H1 (cell line): ENCODE measurements at regions not wholly inside any gene's neighbourhood (a gene's known extent, or its start where the extent isn't known, plus 50 kb on each side); places are given as distances from the start of the nearest gene placed in this dataset.

ENCODE experiments used
- CTCF ChIA-PET: fragments of 300-600 bp; sonication (Branson Sonifier 250); formaldehyde crosslinking; loops from one replicate; lab custom pipeline; 2021; ENCODE audit not compliant: partially characterized antibody; lab: Charles Lee
- POLR2A ChIA-PET: fragments of 300-600 bp; sonication (Branson Sonifier 250); formaldehyde crosslinking; loops from one replicate; lab custom pipeline; 2021; ENCODE audit warnings: inconsistent platforms; ENCODE audit not compliant: partially characterized antibody; lab: Charles Lee
- DNase-seq, 2 experiments: peaks; one replicate each; pipeline versions ENCODE4 v3.0.0 to v3.0.0-alpha.2; 2010 to 2022; ENCODE audit warnings: low spot score in 2 of 2, low read depth in 1 of 2, mixed read lengths in 1 of 2
- FAIRE-seq: peaks from 2 replicates; lab custom pipeline; 2011; peaks lifted over from hg19 to GRCh38; lab: Jason Lieb, UNC
- H2AFZ ChIP-seq: 2 replicates; pipeline ENCODE4 v1.8.1; 2012; ENCODE audit warnings: low read length, inconsistent platforms
- H2AK5ac ChIP-seq: 2 replicates; pipeline ENCODE4 v1.6.1; 2013; ENCODE audit warnings: low read depth, low read length
- H2BK120ac ChIP-seq: replicated peaks from 2 replicates; pipeline ENCODE3; 2013; ENCODE audit warnings: low read depth, low read length, inconsistent platforms
- H2BK12ac ChIP-seq: 2 replicates; pipeline ENCODE4 v1.6.1; 2013; ENCODE audit warnings: low read depth, low read length
- H2BK15ac ChIP-seq: 2 replicates; pipeline ENCODE4 v1.6.1; 2013; ENCODE audit warnings: low read length
- H2BK20ac ChIP-seq: 2 replicates; pipeline ENCODE4 v1.6.1; 2013; ENCODE audit warnings: low read length
- H2BK5ac ChIP-seq: 2 replicates; pipeline ENCODE4 v1.6.1; 2013; ENCODE audit warnings: low read depth, low read length
- H3K14ac ChIP-seq: 2 replicates; pipeline ENCODE4 v1.6.1; 2013; ENCODE audit warnings: inconsistent platforms; ENCODE audit not compliant: insufficient read length
- H3K18ac ChIP-seq: 2 replicates; pipeline ENCODE4 v1.6.1; 2013; ENCODE audit warnings: low read length; ENCODE audit errors: extremely low read depth
- H3K23ac ChIP-seq: 2 replicates; pipeline ENCODE4 v1.6.1; 2013; ENCODE audit warnings: inconsistent platforms; ENCODE audit not compliant: insufficient read length
- H3K23me2 ChIP-seq: 2 replicates; pipeline ENCODE4 v1.6.1; 2013; ENCODE audit warnings: low read depth, low read length
- H3K27ac ChIP-seq: 2 replicates; pipeline ENCODE4 v1.6.1; 2011; ENCODE audit warnings: low read depth, low read length, inconsistent platforms
- H3K27me3 ChIP-seq, 4 experiments: replicated peaks in 1 of 4; 1 replicate in 1 of 4; 2 replicates in 3 of 4; pipeline versions ENCODE4 v1.6.1 to v1.8.1; 2011 to 2013; ENCODE audit warnings: low read length in 3 of 4, mild to moderate bottlenecking in 3 of 4, inconsistent platforms in 2 of 4, mixed read lengths in 2 of 4, moderate library complexity in 1 of 4; ENCODE audit not compliant: control insufficient read depth in 3 of 4, insufficient read depth in 3 of 4; ENCODE audit errors: extremely low read depth in 1 of 4
- H3K36me3 ChIP-seq, 4 experiments: 2 replicates each; pipeline versions ENCODE4 v1.6.1 to v1.8.1; 2011 to 2013; ENCODE audit warnings: mild to moderate bottlenecking in 4 of 4, low read length in 3 of 4, moderate library complexity in 2 of 4, control low read depth in 1 of 4, inconsistent platforms in 1 of 4; ENCODE audit not compliant: insufficient read depth in 4 of 4, control insufficient read depth in 2 of 4
- H3K4ac ChIP-seq: replicated peaks from 2 replicates; pipeline ENCODE3; 2013; ENCODE audit warnings: low read length, low read depth, mixed read lengths, inconsistent platforms; ENCODE audit not compliant: insufficient read length
- H3K4me1 ChIP-seq, 4 experiments: replicated peaks in 1 of 4; 1 replicate in 1 of 4; 2 replicates in 3 of 4; pipeline versions ENCODE4 v1.6.1 to v1.8.1; 2011 to 2013; ENCODE audit warnings: low read length in 3 of 4, inconsistent platforms in 2 of 4, mixed read lengths in 1 of 4; ENCODE audit not compliant: insufficient read depth in 4 of 4, control insufficient read depth in 3 of 4
- H3K4me2 ChIP-seq, 2 experiments: 2 replicates each; pipeline versions ENCODE4 v1.6.1 to v1.8.1; 2011 to 2013; ENCODE audit warnings: low read depth in 2 of 2, low read length in 2 of 2, control low read depth in 1 of 2, inconsistent platforms in 1 of 2, mild to moderate bottlenecking in 1 of 2; ENCODE audit not compliant: insufficient read depth in 1 of 2
- H3K4me3 ChIP-seq, 4 experiments: fragments of 200-600, 300-600 bp in 1 of 4; sonication (generic), shearing (Covaris generic), sonication (Bioruptor Twin) in 1 of 4; 2 replicates each; pipeline versions ENCODE4 v1.5.1 to v1.8.1; 2011 to 2016; ENCODE audit warnings: low read length in 4 of 4, low read depth in 3 of 4, control low read depth in 2 of 4, inconsistent platforms in 2 of 4, mild to moderate bottlenecking in 2 of 4, mixed read lengths in 1 of 4, moderate library complexity in 1 of 4; ENCODE audit not compliant: insufficient read depth in 2 of 4; ENCODE audit errors: extremely low read depth in 1 of 4
- H3K56ac ChIP-seq: replicated peaks from 2 replicates; pipeline ENCODE3; 2013; ENCODE audit warnings: low read depth, mild to moderate bottlenecking, mixed read lengths, low read length, inconsistent platforms; ENCODE audit not compliant: insufficient read length
- H3K79me1 ChIP-seq: 2 replicates; pipeline ENCODE4 v1.6.1; 2013; ENCODE audit warnings: low read depth, low read length, control low read depth
- H3K79me2 ChIP-seq, 2 experiments: 2 replicates each; pipeline versions ENCODE4 v1.6.1 to v1.8.1; 2012 to 2013; ENCODE audit warnings: low read length in 2 of 2, mild to moderate bottlenecking in 2 of 2, inconsistent platforms in 1 of 2; ENCODE audit not compliant: insufficient read depth in 2 of 2, control insufficient read depth in 1 of 2
- H3K9ac ChIP-seq, 4 experiments: replicated peaks in 1 of 4; 1 replicate in 1 of 4; 2 replicates in 3 of 4; pipeline versions ENCODE4 v1.6.1 to v1.8.1; 2011 to 2013; ENCODE audit warnings: low read depth in 3 of 4, low read length in 3 of 4, control low read depth in 2 of 4, mild to moderate bottlenecking in 2 of 4, moderate library complexity in 2 of 4, inconsistent platforms in 1 of 4; ENCODE audit errors: extremely low read depth in 1 of 4
- H3K9me3 ChIP-seq, 2 experiments: 2 replicates each; pipeline versions ENCODE4 v1.6.1 to v1.8.1; 2012 to 2013; ENCODE audit warnings: mild to moderate bottlenecking in 2 of 2, moderate library complexity in 2 of 2, control low read depth in 1 of 2, inconsistent platforms in 1 of 2, low read depth in 1 of 2, low read length in 1 of 2, mixed read lengths in 1 of 2; ENCODE audit not compliant: insufficient read depth in 2 of 2
- H4K20me1 ChIP-seq, 2 experiments: replicated peaks in 1 of 2; 2 replicates each; pipeline versions ENCODE3 to v1.8.1; 2011 to 2013; ENCODE audit warnings: inconsistent platforms in 2 of 2, low read length in 2 of 2, mild to moderate bottlenecking in 1 of 2; ENCODE audit not compliant: insufficient read depth in 2 of 2, control insufficient read depth in 1 of 2
- H4K5ac ChIP-seq: 2 replicates; pipeline ENCODE4 v1.6.1; 2013; ENCODE audit warnings: low read length, low read depth, mixed read lengths, inconsistent platforms; ENCODE audit not compliant: insufficient read length
- H4K8ac ChIP-seq: 2 replicates; pipeline ENCODE4 v1.8.0; 2013; ENCODE audit warnings: mild to moderate bottlenecking, moderate library complexity, low read length, inconsistent platforms; ENCODE audit not compliant: insufficient read depth; ENCODE audit errors: extremely low read depth
- H4K91ac ChIP-seq: replicated peaks from 2 replicates; pipeline ENCODE3; 2013; ENCODE audit warnings: low read length, mixed read lengths, inconsistent platforms; ENCODE audit not compliant: insufficient read length
- BRCA1 ChIP-seq: IDR thresholded peaks from 2 replicates; pipeline ENCODE4 v1.6.1; 2012; ENCODE audit warnings: low read depth, low read length, improper control_type of control experiment
- EZH2 ChIP-seq: fragments of 200-600 bp; sonication (generic); IDR thresholded peaks from 2 replicates; pipeline ENCODE4 v1.7.1; 2012; ENCODE audit warnings: low read depth, mild to moderate bottlenecking, moderate library complexity, low read length, inconsistent platforms; ENCODE audit not compliant: severe bottlenecking
- POLR2A ChIP-seq, 2 experiments: IDR thresholded peaks; 1 replicate in 1 of 2; 2 replicates in 1 of 2; pipeline ENCODE4 v1.6.1; 2011; ENCODE audit warnings: low read depth in 2 of 2, low read length in 2 of 2, mild to moderate bottlenecking in 2 of 2; ENCODE audit errors: control extremely low read depth in 1 of 2
- POU5F1 ChIP-seq: IDR thresholded peaks from 2 replicates; pipeline ENCODE4 v1.6.1; 2011; ENCODE audit warnings: low read depth, mild to moderate bottlenecking, low read length, moderate library complexity
- SIX5 ChIP-seq: IDR thresholded peaks from 2 replicates; pipeline ENCODE4 v1.6.1; 2011; ENCODE audit warnings: mild to moderate bottlenecking, low read depth, low read length
- SUZ12 ChIP-seq: fragments of 200-600 bp; sonication (generic); IDR thresholded peaks from 2 replicates; pipeline ENCODE4 v1.6.1; 2012; ENCODE audit warnings: mild to moderate bottlenecking, inconsistent platforms, low read length, moderate library complexity, mixed read lengths

- Histone ChIP-seq H2AK5ac (no peak overlapping the region), H3K9me3 (no peaks in the 10 kb centered on the region), H4K8ac (no peak overlapping the region), H3K79me2 (no peaks in the 10 kb centered on the region), H4K5ac (no peak overlapping the region), H3K56ac (no peak overlapping the region), H3K27me3 (no peaks in the 10 kb centered on the region), H3K4me2 (no peak overlapping the region), H3K27ac (no peak overlapping the region), H3K9ac (no peak overlapping the region), H3K18ac (no peak overlapping the region), H2BK120ac (no peak overlapping the region), H2BK20ac (no peak overlapping the region), H3K14ac (no peak overlapping the region), H4K91ac (no peak overlapping the region), H3K4me3 (no peak overlapping the region), H2AFZ (no peak overlapping the region), H3K23ac (no peak overlapping the region), H3K4me1 (no peaks in the 10 kb centered on the region), H2BK12ac (no peak overlapping the region), H3K4ac (no peak overlapping the region), H3K36me3 (no peaks in the 10 kb centered on the region), H2BK5ac (no peak overlapping the region), H4K20me1 (no peaks in the 10 kb centered on the region), H3K79me1 (no peaks in the 10 kb centered on the region), H3K23me2 (no peaks in the 10 kb centered on the region; the same call in 1 of the 2 replicates), H2BK15ac (no peak overlapping the region)
- no peak for DNase-seq
- ChIA-PET POLR2A (no interaction called here), CTCF (no interaction called here)
- TF ChIP-seq POU5F1 (no peak), SUZ12 (no peak), EZH2 (no peak), POLR2A (IDR thresholded peaks at IDR 0.05; ENCODE audit: control extremely low read depth in 1 of 2, low read depth in 2 of 2, low read length in 2 of 2) (no peak), BRCA1 (no peak), SIX5 (no peak)
- no peak for FAIRE-seq
Observed at GRCh38 chr12:90859591-90859990, 95.4 kb downstream of the CCER1 start.
